HEK293T (cell line): ENCODE measurements at regions not wholly inside any gene's neighbourhood (a gene's known extent, or its start where the extent isn't known, plus 50 kb on each side); places are given as distances from the start of the nearest gene placed in this dataset.
"Not testable (repeated sequence)": the region's sequence is repeated elsewhere in the genome, so short reads cannot be mapped to it uniquely, and the experiment has no call there.

ENCODE experiments used
- CTCF ChIA-PET: fragments of 350-600 bp; formaldehyde crosslinking; extraction: SDS; loops from one replicate; lab custom pipeline; 2021; ENCODE audit warnings: antibody characterized with exemption, inconsistent platforms; lab: Yijun Ruan, JAX
- POLR2A ChIA-PET: fragments of 350-600 bp; formaldehyde crosslinking; extraction: SDS; loops from one replicate; lab custom pipeline; 2020; ENCODE audit warnings: antibody characterized with exemption, inconsistent platforms; lab: Yijun Ruan, JAX
- DNase-seq: peaks from one replicate; pipeline ENCODE4 v3.0.0; 2012; ENCODE audit warnings: mixed read lengths; ENCODE audit errors: extremely low spot score
- ARNT ChIP-seq: fragments of 450-650 bp; IDR thresholded peaks from 2 replicates; pipeline ENCODE4 v1.6.1; 2017; ENCODE audit warnings: mild to moderate bottlenecking
- BHLHE40 ChIP-seq: fragments of 450-650 bp; IDR thresholded peaks from 2 replicates; pipeline ENCODE4 v1.6.1; 2016; ENCODE audit warnings: mild to moderate bottlenecking, moderate library complexity, borderline replicate concordance
- CTBP1 ChIP-seq: fragments of 450-650 bp; IDR thresholded peaks from 2 replicates; pipeline ENCODE4 v1.6.1; 2016; ENCODE audit warnings: borderline replicate concordance
- ELF4 ChIP-seq: fragments of 450-650 bp; IDR thresholded peaks from 2 replicates; pipeline ENCODE4 v1.6.1; 2017; ENCODE audit warnings: antibody characterized with exemption
- FOXA1 ChIP-seq: fragments of 450-650 bp; IDR thresholded peaks from 2 replicates; pipeline ENCODE4 v1.6.1; 2016; ENCODE audit warnings: mild to moderate bottlenecking
- FOXK2 ChIP-seq: fragments of 450-650 bp; IDR thresholded peaks from 2 replicates; pipeline ENCODE4 v1.6.1; 2016; ENCODE audit warnings: mild to moderate bottlenecking
- FOXM1 ChIP-seq: fragments of 450-650 bp; IDR thresholded peaks from 2 replicates; pipeline ENCODE4 v1.6.1; 2017; ENCODE audit warnings: mild to moderate bottlenecking, borderline replicate concordance
- HDGF ChIP-seq: fragments of 450-650 bp; IDR thresholded peaks from 2 replicates; pipeline ENCODE4 v1.6.1; 2017; ENCODE audit warnings: antibody characterized with exemption, borderline replicate concordance
- L3MBTL2 ChIP-seq: fragments of 450-650 bp; conservative IDR thresholded peaks from 2 replicates; pipeline ENCODE4 v1.6.1; 2016; ENCODE audit warnings: mild to moderate bottlenecking
- LEF1 ChIP-seq: fragments of 450-650 bp; IDR thresholded peaks from 2 replicates; pipeline ENCODE4 v1.6.1; 2017; ENCODE audit warnings: mild to moderate bottlenecking, borderline replicate concordance
- NFRKB ChIP-seq: fragments of 450-650 bp; IDR thresholded peaks from 2 replicates; pipeline ENCODE4 v1.6.1; 2016; ENCODE audit warnings: mild to moderate bottlenecking, moderate library complexity
- SP1 ChIP-seq: fragments of 450-650 bp; IDR thresholded peaks from 2 replicates; pipeline ENCODE4 v1.6.1; 2017
- SUZ12 ChIP-seq: fragments of 450-650 bp; IDR thresholded peaks from 2 replicates; pipeline ENCODE4 v1.6.1; 2016; ENCODE audit warnings: mild to moderate bottlenecking
- TARDBP ChIP-seq: fragments of 450-650 bp; IDR thresholded peaks from 2 replicates; pipeline ENCODE4 v1.6.1; 2016
- ZNF384 ChIP-seq: fragments of 450-650 bp; IDR thresholded peaks from 2 replicates; pipeline ENCODE4 v1.6.1; 2016
- TF ChIP-seq, protein P1 (sequence below): fragments of 450-650 bp; IDR thresholded peaks from 2 replicates; pipeline ENCODE4 v1.6.1; 2016

GRCh38 chr11:83350187-83350586 lies 64.0 kb upstream of the CCDC90B start:
- TF ChIP-seq ZNF384 (no peak), ELF4 (no peak), SUZ12 (no peak), SP1 (no peak), FOXA1 (no peak), LEF1 (no peak), FOXK2 (no peak), BHLHE40 (no peak), L3MBTL2 (no peak), TARDBP (no peak), FOXM1 (no peak), NFRKB (no peak), ARNT (no peak), HDGF (no peak), CTBP1 (no peak)
- TF ChIP-seq, protein P1, sequence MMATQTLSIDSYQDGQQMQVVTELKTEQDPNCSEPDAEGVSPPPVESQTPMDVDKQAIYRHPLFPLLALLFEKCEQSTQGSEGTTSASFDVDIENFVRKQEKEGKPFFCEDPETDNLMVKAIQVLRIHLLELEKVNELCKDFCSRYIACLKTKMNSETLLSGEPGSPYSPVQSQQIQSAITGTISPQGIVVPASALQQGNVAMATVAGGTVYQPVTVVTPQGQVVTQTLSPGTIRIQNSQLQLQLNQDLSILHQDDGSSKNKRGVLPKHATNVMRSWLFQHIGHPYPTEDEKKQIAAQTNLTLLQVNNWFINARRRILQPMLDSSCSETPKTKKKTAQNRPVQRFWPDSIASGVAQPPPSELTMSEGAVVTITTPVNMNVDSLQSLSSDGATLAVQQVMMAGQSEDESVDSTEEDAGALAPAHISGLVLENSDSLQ = no peak
- DNase-seq = no peak
- CTCF ChIA-PET = no interaction called here
- POLR2A ChIA-PET = no interaction called here

- TF ChIP-seq FOXA1 = no peak
- TF ChIP-seq HDGF = no peak
- TF ChIP-seq BHLHE40 = no peak
- no peak for TF ChIP-seq TARDBP
- TF ChIP-seq LEF1 = no peak
- TF ChIP-seq, protein P1 = no peak
- TF ChIP-seq ELF4 = no peak
- TF ChIP-seq ZNF384 = no peak
- no peak for TF ChIP-seq ARNT
- TF ChIP-seq FOXK2 = no peak
- TF ChIP-seq SP1 = no peak
- no peak for TF ChIP-seq FOXM1
- no peak for DNase-seq
- ChIA-PET POLR2A (no interaction called here), CTCF (no interaction called here)
These were observed 63.1 kb upstream of the CCDC90B start for GRCh38 chr11:83349296-83349695.

GRCh38 chr11:83346706-83347105 lies 60.5 kb upstream of the CCDC90B start:
- CTCF ChIA-PET, POLR2A ChIA-PET, DNase-seq: not testable (repeated sequence)

- POLR2A ChIA-PET, DNase-seq, CTCF ChIA-PET: not testable (repeated sequence)
These were observed 58.4 kb upstream of the CCDC90B start for GRCh38 chr11:83344521-83344920.

- TF ChIP-seq SP1 (no peak), LEF1 (no peak), CTBP1 (no peak), TARDBP (no peak), L3MBTL2 (no peak), ARNT (no peak), NFRKB (no peak), BHLHE40 (no peak), FOXK2 (no peak), FOXA1 (no peak), HDGF (no peak), FOXM1 (no peak)
- TF ChIP-seq, protein P1 = no peak
- POLR2A ChIA-PET = no interaction called here
- CTCF ChIA-PET = no interaction called here
- DNase-seq = no peak
These were observed 50.8 kb upstream of the CCDC90B start for GRCh38 chr11:83336993-83337392.
